ENCODE measurements at regions not wholly inside any gene's neighbourhood (a gene's known extent, or its start where the extent isn't known, plus 50 kb on each side); places are given as distances from the start of the nearest gene placed in this dataset.

- DNase-seq (ENCODE audit: insufficient read length) (no peak), FAIRE-seq (no peak)
- TF ChIP-seq POLR2A (IDR thresholded peaks at IDR 0.05; ENCODE audit: low read depth, low read length) (no peak), POLR2AphosphoS5 (IDR thresholded peaks at IDR 0.05; ENCODE audit: low read depth, low read length) (no peak), TAF1 (IDR thresholded peaks at IDR 0.05; ENCODE audit: borderline replicate concordance, low read depth, low read length) (no peak)
Observed at GRCh38 chr1:185644531-185644930, 89.7 kb upstream of the HMCN1 start.

- DNase-seq (ENCODE audit: insufficient read length) (peak; percentile 34), FAIRE-seq (peak; percentile 90)
Observed at GRCh38 chr1:185636848-185637247, 97.3 kb upstream of the HMCN1 start.

GRCh38 chr1:185634704-185635103 is 99.5 kb upstream of the HMCN1 start:
- no peak for FAIRE-seq
- no peak for DNase-seq (ENCODE audit: insufficient read length)
- no peak for TF ChIP-seq POLR2A (IDR thresholded peaks at IDR 0.05; ENCODE audit: low read depth, low read length)
- no peak for TF ChIP-seq TAF1 (IDR thresholded peaks at IDR 0.05; ENCODE audit: borderline replicate concordance, low read depth, low read length)
- no peak for TF ChIP-seq POLR2AphosphoS5 (IDR thresholded peaks at IDR 0.05; ENCODE audit: low read depth, low read length)

More at GRCh38 chr1:185636848-185637247, 97.3 kb upstream of the HMCN1 start:
- no peak for TF ChIP-seq POLR2A (IDR thresholded peaks at IDR 0.05; ENCODE audit: low read depth, low read length)
- TF ChIP-seq TAF1 (IDR thresholded peaks at IDR 0.05; ENCODE audit: borderline replicate concordance, low read depth, low read length) = no peak
- TF ChIP-seq POLR2AphosphoS5 (IDR thresholded peaks at IDR 0.05; ENCODE audit: low read depth, low read length) = no peak

- FAIRE-seq (no peak), DNase-seq (ENCODE audit: insufficient read length) (no peak)
- TF ChIP-seq POLR2A (IDR thresholded peaks at IDR 0.05; ENCODE audit: low read depth, low read length) = no peak
- TF ChIP-seq TAF1 (IDR thresholded peaks at IDR 0.05; ENCODE audit: borderline replicate concordance, low read depth, low read length) = no peak
- TF ChIP-seq POLR2AphosphoS5 (IDR thresholded peaks at IDR 0.05; ENCODE audit: low read depth, low read length) = no peak
Observed at GRCh38 chr1:185632659-185633423, 101.3 kb upstream of the HMCN1 start.

- DNase-seq (ENCODE audit: insufficient read length) = no peak
- no peak for FAIRE-seq
- TF ChIP-seq POLR2AphosphoS5 (IDR thresholded peaks at IDR 0.05; ENCODE audit: low read depth, low read length) = no peak
- no peak for TF ChIP-seq TAF1 (IDR thresholded peaks at IDR 0.05; ENCODE audit: borderline replicate concordance, low read depth, low read length)
- TF ChIP-seq POLR2A (IDR thresholded peaks at IDR 0.05; ENCODE audit: low read depth, low read length) = no peak
Observed at GRCh38 chr1:185631843-185632242, 102.3 kb upstream of the HMCN1 start.

- DNase-seq (ENCODE audit: insufficient read length) (no peak), FAIRE-seq (no peak)
- TF ChIP-seq POLR2A (IDR thresholded peaks at IDR 0.05; ENCODE audit: low read depth, low read length) (no peak), POLR2AphosphoS5 (IDR thresholded peaks at IDR 0.05; ENCODE audit: low read depth, low read length) (no peak), TAF1 (IDR thresholded peaks at IDR 0.05; ENCODE audit: borderline replicate concordance, low read depth, low read length) (no peak)
Observed at GRCh38 chr1:185627761-185628501, 106.3 kb upstream of the HMCN1 start.

- no peak for TF ChIP-seq POLR2A (IDR thresholded peaks at IDR 0.05; ENCODE audit: low read depth, low read length)
- FAIRE-seq = no peak
- DNase-seq (ENCODE audit: insufficient read length) = no peak
Observed at GRCh38 chr1:185627171-185627570, 107.0 kb upstream of the HMCN1 start.

GRCh38 chr1:185626344-185626743 is 107.8 kb upstream of the HMCN1 start:
- TF ChIP-seq POLR2AphosphoS5 (IDR thresholded peaks at IDR 0.05; ENCODE audit: low read depth, low read length) (no peak), TAF1 (IDR thresholded peaks at IDR 0.05; ENCODE audit: borderline replicate concordance, low read depth, low read length) (no peak), POLR2A (IDR thresholded peaks at IDR 0.05; ENCODE audit: low read depth, low read length) (no peak)
- no peak for DNase-seq (ENCODE audit: insufficient read length)
- no peak for FAIRE-seq

- no peak for TF ChIP-seq POLR2A (IDR thresholded peaks at IDR 0.05; ENCODE audit: low read depth, low read length)
- TF ChIP-seq POLR2AphosphoS5 (IDR thresholded peaks at IDR 0.05; ENCODE audit: low read depth, low read length) = no peak
- no peak for FAIRE-seq
- no peak for DNase-seq (ENCODE audit: insufficient read length)
Observed at GRCh38 chr1:185610954-185611353, 123.2 kb upstream of the HMCN1 start.

- no peak for DNase-seq (ENCODE audit: insufficient read length)
- FAIRE-seq = no peak
- no peak for TF ChIP-seq TAF1 (IDR thresholded peaks at IDR 0.05; ENCODE audit: borderline replicate concordance, low read depth, low read length)
- TF ChIP-seq POLR2A (IDR thresholded peaks at IDR 0.05; ENCODE audit: low read depth, low read length) = no peak
- no peak for TF ChIP-seq POLR2AphosphoS5 (IDR thresholded peaks at IDR 0.05; ENCODE audit: low read depth, low read length)
Observed at GRCh38 chr1:185608177-185608576, 126.0 kb upstream of the HMCN1 start.

- TF ChIP-seq POLR2AphosphoS5 (IDR thresholded peaks at IDR 0.05; ENCODE audit: low read depth, low read length) (no peak), TAF1 (IDR thresholded peaks at IDR 0.05; ENCODE audit: borderline replicate concordance, low read depth, low read length) (no peak), POLR2A (IDR thresholded peaks at IDR 0.05; ENCODE audit: low read depth, low read length) (no peak)
- no peak for DNase-seq (ENCODE audit: insufficient read length)
- FAIRE-seq = peak; percentile 24
Observed at GRCh38 chr1:185603158-185603557, 131.0 kb upstream of the HMCN1 start.

- TF ChIP-seq POLR2AphosphoS5 (IDR thresholded peaks at IDR 0.05; ENCODE audit: low read depth, low read length) = no peak
- TF ChIP-seq POLR2A (IDR thresholded peaks at IDR 0.05; ENCODE audit: low read depth, low read length) = no peak
- TF ChIP-seq TAF1 (IDR thresholded peaks at IDR 0.05; ENCODE audit: borderline replicate concordance, low read depth, low read length) = no peak
- DNase-seq (ENCODE audit: insufficient read length) = no peak
- no peak for FAIRE-seq
Observed at GRCh38 chr1:185601189-185601588, 133.0 kb upstream of the HMCN1 start.
